GM12891 (cell line): ENCODE measurements at regions not wholly inside any gene's neighbourhood (a gene's known extent, or its start where the extent isn't known, plus 50 kb on each side); places are given as distances from the start of the nearest gene placed in this dataset.

Source experiments
- PAX5 ChIP-seq: IDR thresholded peaks from 2 replicates; pipeline ENCODE4 v1.6.1; 2011; ENCODE audit warnings: low read length, moderate library complexity, mild to moderate bottlenecking; ENCODE audit not compliant: insufficient read depth, severe bottlenecking
- POLR2A ChIP-seq: IDR thresholded peaks from 2 replicates; pipeline ENCODE4 v1.6.1; 2011; ENCODE audit warnings: low read depth, low read length, control low read depth
- POLR2AphosphoS5 ChIP-seq: IDR thresholded peaks from 2 replicates; pipeline ENCODE4 v1.6.1; 2011; ENCODE audit warnings: low read depth, low read length, control low read depth
- SPI1 ChIP-seq: IDR thresholded peaks from 2 replicates; pipeline ENCODE4 v1.6.1; 2011; ENCODE audit warnings: low read depth, low read length, control low read depth
- TAF1 ChIP-seq: IDR thresholded peaks from 2 replicates; pipeline ENCODE4 v1.6.1; 2011; ENCODE audit warnings: low read depth, low read length, control low read depth

DNA sequence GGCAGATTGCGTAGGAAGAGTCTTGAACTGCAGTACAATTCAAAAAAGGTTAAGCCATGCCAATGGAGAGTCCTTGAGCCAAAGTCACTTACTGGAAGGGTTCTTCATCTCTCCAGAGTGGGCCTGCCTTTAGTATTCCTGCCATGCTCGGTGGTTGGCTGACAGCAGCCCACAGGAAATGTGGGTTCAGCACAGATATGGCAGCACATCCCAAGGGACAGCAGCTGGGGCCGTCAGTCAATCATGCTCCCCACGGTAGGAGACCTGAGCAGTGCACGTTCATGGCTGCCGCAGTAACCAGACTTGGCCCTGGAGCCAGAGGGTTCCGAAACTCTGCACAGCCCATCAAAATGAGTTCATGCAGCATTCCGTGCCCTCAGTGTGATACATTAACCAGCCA, 63.6 kb upstream of the SIRPA start:
- no peak for TF ChIP-seq POLR2AphosphoS5
- no peak for TF ChIP-seq POLR2A
- no peak for TF ChIP-seq SPI1
- TF ChIP-seq TAF1: no peak
- TF ChIP-seq PAX5: no peak
